Muscle layer of colon (tissue), 2 donors: ENCODE measurements at regions not wholly inside any gene's neighbourhood (a gene's known extent, or its start where the extent isn't known, plus 50 kb on each side); places are given as distances from the start of the nearest gene placed in this dataset.

Experiments
- H3K27ac ChIP-seq: one replicate; pipeline ENCODE4 v1.7.0; 2013; ENCODE audit warnings: low read depth, mild to moderate bottlenecking, low read length, moderate library complexity
- H3K27me3 ChIP-seq, 2 donors: one replicate each; pipeline ENCODE4 v1.7.0; 2013; ENCODE audit warnings: low read length in 2 of 2, mild to moderate bottlenecking in 2 of 2; ENCODE audit not compliant: insufficient read depth in 2 of 2, control insufficient read depth in 1 of 2
- H3K36me3 ChIP-seq: one replicate; pipeline ENCODE4 v1.7.0; 2013; ENCODE audit warnings: mild to moderate bottlenecking, low read length; ENCODE audit not compliant: insufficient read depth
- H3K4me1 ChIP-seq: one replicate; pipeline ENCODE4 v1.7.0; 2013; ENCODE audit warnings: mild to moderate bottlenecking, low read length; ENCODE audit not compliant: insufficient read depth
- H3K4me3 ChIP-seq, 2 donors: one replicate each; pipeline ENCODE4 v1.7.0; 2013; ENCODE audit warnings: low read length in 2 of 2, low read depth in 1 of 2, mild to moderate bottlenecking in 1 of 2, moderate library complexity in 1 of 2
- H3K9ac ChIP-seq: one replicate; pipeline ENCODE4 v1.7.0; 2013; ENCODE audit warnings: low read length
- H3K9me3 ChIP-seq: one replicate; pipeline ENCODE4 v1.7.0; 2013; ENCODE audit warnings: mild to moderate bottlenecking, low read length
- donor health status: abdominal sarcoma.
- donor health status: Adenocarcinoma of cecum.

- Histone ChIP-seq H3K27me3 (no peaks in the 10 kb centered on the region), H3K27ac (no peak overlapping the region), H3K9me3 (no peaks in the 10 kb centered on the region), H3K9ac (no peak overlapping the region), H3K4me3 (no peak overlapping the region), H3K4me1 (no peaks in the 10 kb centered on the region), H3K36me3 (no peaks in the 10 kb centered on the region)
These were observed 80.1 kb upstream of the GLS start for GRCh38 chr2:190800528-190800927.

GRCh38 chr2:190802129-190802528, 78.5 kb upstream of the GLS start:
- Histone ChIP-seq H3K9me3 (no peaks in the 10 kb centered on the region), H3K27me3 (no peaks in the 10 kb centered on the region), H3K36me3 (no peaks in the 10 kb centered on the region), H3K4me3 (no peak overlapping the region), H3K9ac (no peak overlapping the region), H3K4me1 (no peaks in the 10 kb centered on the region), H3K27ac (no peak overlapping the region)

- Histone ChIP-seq H3K27ac (no peak overlapping the region), H3K36me3 (no peaks in the 10 kb centered on the region), H3K4me1 (no peaks in the 10 kb centered on the region), H3K9ac (no peak overlapping the region), H3K4me3 (no peak overlapping the region), H3K9me3 (no peaks in the 10 kb centered on the region), H3K27me3 (no peaks in the 10 kb centered on the region)
These were observed 77.9 kb upstream of the GLS start for GRCh38 chr2:190802626-190803209.

GRCh38 chr2:190804182-190804795, 76.3 kb upstream of the GLS start:
- no peaks in the 10 kb centered on the region for H3K9me3 ChIP-seq

GRCh38 chr2:190805126-190805525, 75.5 kb upstream of the GLS start:
- Histone ChIP-seq H3K27me3 (no peaks in the 10 kb centered on the region), H3K9me3 (no peaks in the 10 kb centered on the region), H3K4me1 (no peaks in the 10 kb centered on the region), H3K9ac (no peak overlapping the region), H3K4me3 (no peak overlapping the region), H3K36me3 (no peaks in the 10 kb centered on the region), H3K27ac (no peak overlapping the region)

More at GRCh38 chr2:190804182-190804795, 76.3 kb upstream of the GLS start:
- Histone ChIP-seq H3K4me3 (no peak overlapping the region), H3K4me1 (no peaks in the 10 kb centered on the region), H3K36me3 (no peaks in the 10 kb centered on the region), H3K27ac (no peak overlapping the region), H3K27me3 (no peaks in the 10 kb centered on the region), H3K9ac (no peak overlapping the region)

- Histone ChIP-seq H3K9me3 (no peaks in the 10 kb centered on the region), H3K9ac (no peak overlapping the region), H3K4me3 (no peak overlapping the region), H3K4me1 (no peaks in the 10 kb centered on the region), H3K27me3 (no peaks in the 10 kb centered on the region), H3K36me3 (no peaks in the 10 kb centered on the region), H3K27ac (no peak overlapping the region)
These were observed 74.8 kb upstream of the GLS start for GRCh38 chr2:190805843-190806242.

GRCh38 chr2:190807886-190808285, 72.7 kb upstream of the GLS start:
- Histone ChIP-seq H3K9me3 (no peaks in the 10 kb centered on the region), H3K27me3 (no peaks in the 10 kb centered on the region), H3K36me3 (no peaks in the 10 kb centered on the region), H3K9ac (no peak overlapping the region), H3K27ac (no peak overlapping the region), H3K4me1 (no peaks in the 10 kb centered on the region), H3K4me3 (no peak overlapping the region)

GRCh38 chr2:190809139-190809764, 71.4 kb upstream of the GLS start:
- Histone ChIP-seq H3K27me3 (no peaks in the 10 kb centered on the region), H3K9me3 (no peaks in the 10 kb centered on the region), H3K36me3 (no peaks in the 10 kb centered on the region), H3K4me1 (no peaks in the 10 kb centered on the region), H3K27ac (no peak overlapping the region), H3K9ac (no peak overlapping the region), H3K4me3 (no peak overlapping the region)

- H3K4me3 ChIP-seq: no peak overlapping the region
- H3K4me1 ChIP-seq: no peaks in the 10 kb centered on the region
- no peaks in the 10 kb centered on the region for H3K36me3 ChIP-seq
- no peak overlapping the region for H3K9ac ChIP-seq
- H3K9me3 ChIP-seq: no peaks in the 10 kb centered on the region
- no peaks in the 10 kb centered on the region for H3K27me3 ChIP-seq
- no peak overlapping the region for H3K27ac ChIP-seq
These were observed 70.6 kb upstream of the GLS start for GRCh38 chr2:190809876-190810525.

GRCh38 chr2:190810981-190811587, 69.5 kb upstream of the GLS start:
- Histone ChIP-seq H3K9ac (no peak overlapping the region), H3K27me3 (no peaks in the 10 kb centered on the region), H3K4me1 (no peaks in the 10 kb centered on the region), H3K9me3 (no peaks in the 10 kb centered on the region), H3K36me3 (no peaks in the 10 kb centered on the region), H3K4me3 (no peak overlapping the region), H3K27ac (no peak overlapping the region)

GRCh38 chr2:190811811-190812210, 68.8 kb upstream of the GLS start:
- Histone ChIP-seq H3K9me3 (no peaks in the 10 kb centered on the region), H3K27me3 (no peaks in the 10 kb centered on the region), H3K4me1 (no peaks in the 10 kb centered on the region), H3K27ac (no peak overlapping the region), H3K4me3 (no peak overlapping the region), H3K9ac (no peak overlapping the region), H3K36me3 (no peaks in the 10 kb centered on the region)
